Liver (tissue), 3 donors: ENCODE measurements at regions not wholly inside any gene's neighbourhood (a gene's known extent, or its start where the extent isn't known, plus 50 kb on each side); places are given as distances from the start of the nearest gene placed in this dataset.

ENCODE experiments used
- EGR1 ChIP-seq, 2 donors: IDR thresholded peaks; 2 replicates each; pipeline ENCODE4 v1.6.1; 2016 to 2018; ENCODE audit warnings: antibody characterized with exemption in 2 of 2, low read depth in 2 of 2
- FOXA1 ChIP-seq: IDR thresholded peaks from 2 replicates; pipeline ENCODE4 v1.6.1; 2016; ENCODE audit warnings: antibody characterized with exemption
- GABPA ChIP-seq, 2 donors: IDR thresholded peaks in 1 of 2; conservative IDR thresholded peaks in 1 of 2; 2 replicates each; pipeline ENCODE4 v1.6.1; 2016; ENCODE audit warnings: antibody characterized with exemption in 2 of 2, mild to moderate bottlenecking in 1 of 2, moderate library complexity in 1 of 2
- JUND ChIP-seq, 2 donors: IDR thresholded peaks; 2 replicates each; pipeline ENCODE4 v1.6.1; 2016; ENCODE audit warnings: antibody characterized with exemption in 2 of 2
- NR2F2 ChIP-seq: IDR thresholded peaks from 2 replicates; pipeline ENCODE4 v1.6.1; 2016; ENCODE audit warnings: antibody characterized with exemption
- RAD21 ChIP-seq, 2 donors: IDR thresholded peaks; 2 replicates each; pipeline ENCODE4 v1.6.1; 2016; ENCODE audit warnings: antibody characterized with exemption in 2 of 2, mild to moderate bottlenecking in 2 of 2
- TF ChIP-seq, protein P1 (sequence below): fragments of 150-350 bp; IDR thresholded peaks from 2 replicates; pipeline ENCODE4 v1.5.1; 2017; ENCODE audit warnings: improper control_type of control experiment, low read depth, low read length; ENCODE audit not compliant: missing input control
- TF ChIP-seq, protein P2 (sequence below): IDR thresholded peaks from 2 replicates; pipeline ENCODE4 v1.6.1; 2016; ENCODE audit warnings: antibody characterized with exemption, mild to moderate bottlenecking
- TF ChIP-seq, protein P3 (sequence below): IDR thresholded peaks from 2 replicates; pipeline ENCODE4 v1.6.1; 2016; ENCODE audit warnings: antibody characterized with exemption
- TF ChIP-seq, protein P4 (sequence below): IDR thresholded peaks from 2 replicates; pipeline ENCODE4 v1.6.1; 2016; ENCODE audit warnings: antibody characterized with exemption
- donor health status: healthy.
- donor health status: healthy.

DNA sequence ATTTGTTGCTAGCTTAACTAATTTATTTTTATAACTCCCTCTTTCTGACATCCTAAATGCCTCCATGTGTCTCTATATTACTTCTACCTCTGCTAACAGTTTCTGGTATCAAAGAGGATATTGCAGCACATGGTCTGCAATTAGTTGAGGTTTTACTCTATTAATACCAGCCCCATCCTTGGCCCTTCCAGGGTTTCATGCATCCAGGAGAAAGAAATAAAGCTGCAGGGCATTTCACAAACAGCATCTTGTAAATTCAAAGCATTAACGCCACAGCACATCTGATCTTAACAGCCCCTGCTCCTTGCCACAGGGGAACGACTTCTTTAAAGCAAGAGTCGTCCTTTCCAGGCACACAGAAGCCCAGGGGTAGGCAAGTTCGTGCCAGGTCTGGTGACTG is 258.9 kb downstream of the ICOS start:
- TF ChIP-seq, protein P1, sequence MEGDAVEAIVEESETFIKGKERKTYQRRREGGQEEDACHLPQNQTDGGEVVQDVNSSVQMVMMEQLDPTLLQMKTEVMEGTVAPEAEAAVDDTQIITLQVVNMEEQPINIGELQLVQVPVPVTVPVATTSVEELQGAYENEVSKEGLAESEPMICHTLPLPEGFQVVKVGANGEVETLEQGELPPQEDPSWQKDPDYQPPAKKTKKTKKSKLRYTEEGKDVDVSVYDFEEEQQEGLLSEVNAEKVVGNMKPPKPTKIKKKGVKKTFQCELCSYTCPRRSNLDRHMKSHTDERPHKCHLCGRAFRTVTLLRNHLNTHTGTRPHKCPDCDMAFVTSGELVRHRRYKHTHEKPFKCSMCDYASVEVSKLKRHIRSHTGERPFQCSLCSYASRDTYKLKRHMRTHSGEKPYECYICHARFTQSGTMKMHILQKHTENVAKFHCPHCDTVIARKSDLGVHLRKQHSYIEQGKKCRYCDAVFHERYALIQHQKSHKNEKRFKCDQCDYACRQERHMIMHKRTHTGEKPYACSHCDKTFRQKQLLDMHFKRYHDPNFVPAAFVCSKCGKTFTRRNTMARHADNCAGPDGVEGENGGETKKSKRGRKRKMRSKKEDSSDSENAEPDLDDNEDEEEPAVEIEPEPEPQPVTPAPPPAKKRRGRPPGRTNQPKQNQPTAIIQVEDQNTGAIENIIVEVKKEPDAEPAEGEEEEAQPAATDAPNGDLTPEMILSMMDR, result no peak
- TF ChIP-seq, protein P2, sequence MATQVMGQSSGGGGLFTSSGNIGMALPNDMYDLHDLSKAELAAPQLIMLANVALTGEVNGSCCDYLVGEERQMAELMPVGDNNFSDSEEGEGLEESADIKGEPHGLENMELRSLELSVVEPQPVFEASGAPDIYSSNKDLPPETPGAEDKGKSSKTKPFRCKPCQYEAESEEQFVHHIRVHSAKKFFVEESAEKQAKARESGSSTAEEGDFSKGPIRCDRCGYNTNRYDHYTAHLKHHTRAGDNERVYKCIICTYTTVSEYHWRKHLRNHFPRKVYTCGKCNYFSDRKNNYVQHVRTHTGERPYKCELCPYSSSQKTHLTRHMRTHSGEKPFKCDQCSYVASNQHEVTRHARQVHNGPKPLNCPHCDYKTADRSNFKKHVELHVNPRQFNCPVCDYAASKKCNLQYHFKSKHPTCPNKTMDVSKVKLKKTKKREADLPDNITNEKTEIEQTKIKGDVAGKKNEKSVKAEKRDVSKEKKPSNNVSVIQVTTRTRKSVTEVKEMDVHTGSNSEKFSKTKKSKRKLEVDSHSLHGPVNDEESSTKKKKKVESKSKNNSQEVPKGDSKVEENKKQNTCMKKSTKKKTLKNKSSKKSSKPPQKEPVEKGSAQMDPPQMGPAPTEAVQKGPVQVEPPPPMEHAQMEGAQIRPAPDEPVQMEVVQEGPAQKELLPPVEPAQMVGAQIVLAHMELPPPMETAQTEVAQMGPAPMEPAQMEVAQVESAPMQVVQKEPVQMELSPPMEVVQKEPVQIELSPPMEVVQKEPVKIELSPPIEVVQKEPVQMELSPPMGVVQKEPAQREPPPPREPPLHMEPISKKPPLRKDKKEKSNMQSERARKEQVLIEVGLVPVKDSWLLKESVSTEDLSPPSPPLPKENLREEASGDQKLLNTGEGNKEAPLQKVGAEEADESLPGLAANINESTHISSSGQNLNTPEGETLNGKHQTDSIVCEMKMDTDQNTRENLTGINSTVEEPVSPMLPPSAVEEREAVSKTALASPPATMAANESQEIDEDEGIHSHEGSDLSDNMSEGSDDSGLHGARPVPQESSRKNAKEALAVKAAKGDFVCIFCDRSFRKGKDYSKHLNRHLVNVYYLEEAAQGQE, result no peak
- TF ChIP-seq RAD21 (IDR thresholded peaks at IDR 0.05), result no peak
- TF ChIP-seq EGR1 (IDR thresholded peaks at IDR 0.05; ENCODE audit: low read depth in 2 of 2), result no peak
- no peak for TF ChIP-seq GABPA (IDR thresholded peaks at IDR 0.05 in 1 of 2, conservative IDR thresholded peaks at IDR 0.05 in 1 of 2)
- TF ChIP-seq, protein P3, sequence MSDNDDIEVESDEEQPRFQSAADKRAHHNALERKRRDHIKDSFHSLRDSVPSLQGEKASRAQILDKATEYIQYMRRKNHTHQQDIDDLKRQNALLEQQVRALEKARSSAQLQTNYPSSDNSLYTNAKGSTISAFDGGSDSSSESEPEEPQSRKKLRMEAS, result no peak
- no peak for TF ChIP-seq FOXA1
- TF ChIP-seq, protein P4, sequence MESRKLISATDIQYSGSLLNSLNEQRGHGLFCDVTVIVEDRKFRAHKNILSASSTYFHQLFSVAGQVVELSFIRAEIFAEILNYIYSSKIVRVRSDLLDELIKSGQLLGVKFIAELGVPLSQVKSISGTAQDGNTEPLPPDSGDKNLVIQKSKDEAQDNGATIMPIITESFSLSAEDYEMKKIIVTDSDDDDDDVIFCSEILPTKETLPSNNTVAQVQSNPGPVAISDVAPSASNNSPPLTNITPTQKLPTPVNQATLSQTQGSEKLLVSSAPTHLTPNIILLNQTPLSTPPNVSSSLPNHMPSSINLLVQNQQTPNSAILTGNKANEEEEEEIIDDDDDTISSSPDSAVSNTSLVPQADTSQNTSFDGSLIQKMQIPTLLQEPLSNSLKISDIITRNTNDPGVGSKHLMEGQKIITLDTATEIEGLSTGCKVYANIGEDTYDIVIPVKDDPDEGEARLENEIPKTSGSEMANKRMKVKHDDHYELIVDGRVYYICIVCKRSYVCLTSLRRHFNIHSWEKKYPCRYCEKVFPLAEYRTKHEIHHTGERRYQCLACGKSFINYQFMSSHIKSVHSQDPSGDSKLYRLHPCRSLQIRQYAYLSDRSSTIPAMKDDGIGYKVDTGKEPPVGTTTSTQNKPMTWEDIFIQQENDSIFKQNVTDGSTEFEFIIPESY, result no peak
- no peak for TF ChIP-seq NR2F2
- no peak for TF ChIP-seq JUND (IDR thresholded peaks at IDR 0.05)
